ENCODE measurements at regions not wholly inside any gene's neighbourhood (a gene's known extent, or its start where the extent isn't known, plus 50 kb on each side); places are given as distances from the start of the nearest gene placed in this dataset.
"Not testable (repeated sequence)": the region's sequence is repeated elsewhere in the genome, so short reads cannot be mapped to it uniquely, and the experiment has no call there.

DNA sequence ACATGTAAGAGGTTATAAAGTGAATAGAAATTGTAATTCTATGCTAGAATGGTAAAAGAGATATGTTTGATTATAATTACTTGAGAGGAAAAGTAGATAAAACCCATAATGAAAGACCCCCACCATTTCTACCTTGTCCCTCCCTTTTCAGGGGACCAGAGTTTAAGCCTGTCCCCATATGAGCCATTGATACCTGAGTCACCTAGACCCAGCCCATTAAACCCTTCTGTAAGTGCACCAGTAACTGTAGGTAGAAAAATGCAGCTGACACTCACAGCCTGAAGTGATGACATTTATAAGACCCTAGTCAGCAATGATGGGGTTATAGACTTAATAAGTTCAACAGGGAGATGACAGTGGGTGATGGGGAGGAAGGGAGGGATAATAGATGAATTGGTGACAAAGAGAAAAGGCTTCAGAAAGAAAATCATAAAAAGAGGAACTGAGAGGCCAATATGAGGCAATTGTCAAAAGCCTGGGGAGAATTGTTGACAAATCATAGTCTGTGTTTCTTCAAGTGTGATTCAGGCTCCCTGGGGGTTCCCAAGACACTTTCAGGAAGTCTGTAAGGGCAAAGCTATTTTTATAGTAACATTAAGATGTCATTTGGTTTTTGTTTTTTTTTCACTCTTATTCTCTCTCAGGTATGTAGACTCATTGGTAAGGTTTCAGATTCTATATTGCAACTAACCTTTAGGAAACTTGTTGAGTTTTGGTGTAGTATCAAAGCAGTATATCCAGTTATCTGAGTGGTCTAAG is 544.2 kb downstream of the SATB2 start:
- no peak for DNase-seq (ENCODE audit: low spot score)

DNA sequence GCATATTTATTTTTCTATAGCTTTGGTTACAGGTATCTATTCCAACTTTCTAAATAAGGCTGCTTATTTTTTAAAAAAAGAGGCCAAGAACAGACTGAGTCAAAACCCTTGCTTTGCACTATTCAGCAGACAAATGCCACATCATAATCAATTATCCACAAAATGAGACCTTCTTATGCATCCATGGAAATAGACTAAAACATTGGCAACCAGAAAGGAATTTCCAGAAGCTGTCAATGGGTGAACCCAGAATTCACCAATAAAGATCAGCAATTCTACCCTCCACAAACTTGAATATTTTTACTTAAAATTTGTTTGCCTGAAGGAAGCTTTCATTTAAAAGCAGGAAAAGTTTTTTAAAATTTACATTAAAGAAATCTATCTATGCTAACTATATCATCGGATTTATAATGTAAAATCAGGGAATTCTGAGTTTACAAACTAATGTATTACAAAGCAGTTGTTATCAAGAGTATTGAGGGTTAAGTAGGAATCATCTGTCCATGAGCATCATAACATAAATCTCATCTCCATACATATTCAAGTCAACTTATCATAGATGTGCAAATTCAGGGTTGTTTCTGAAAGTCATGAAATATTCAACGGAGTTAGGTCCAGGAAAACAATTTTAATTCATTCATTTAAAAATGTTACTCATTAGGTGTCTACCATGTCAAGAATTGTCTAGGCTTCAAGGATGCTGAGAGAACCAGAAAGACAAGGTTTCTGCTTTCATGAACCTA is 548.0 kb downstream of the SATB2 start:
- no peak for DNase-seq (ENCODE audit: low spot score)

DNA sequence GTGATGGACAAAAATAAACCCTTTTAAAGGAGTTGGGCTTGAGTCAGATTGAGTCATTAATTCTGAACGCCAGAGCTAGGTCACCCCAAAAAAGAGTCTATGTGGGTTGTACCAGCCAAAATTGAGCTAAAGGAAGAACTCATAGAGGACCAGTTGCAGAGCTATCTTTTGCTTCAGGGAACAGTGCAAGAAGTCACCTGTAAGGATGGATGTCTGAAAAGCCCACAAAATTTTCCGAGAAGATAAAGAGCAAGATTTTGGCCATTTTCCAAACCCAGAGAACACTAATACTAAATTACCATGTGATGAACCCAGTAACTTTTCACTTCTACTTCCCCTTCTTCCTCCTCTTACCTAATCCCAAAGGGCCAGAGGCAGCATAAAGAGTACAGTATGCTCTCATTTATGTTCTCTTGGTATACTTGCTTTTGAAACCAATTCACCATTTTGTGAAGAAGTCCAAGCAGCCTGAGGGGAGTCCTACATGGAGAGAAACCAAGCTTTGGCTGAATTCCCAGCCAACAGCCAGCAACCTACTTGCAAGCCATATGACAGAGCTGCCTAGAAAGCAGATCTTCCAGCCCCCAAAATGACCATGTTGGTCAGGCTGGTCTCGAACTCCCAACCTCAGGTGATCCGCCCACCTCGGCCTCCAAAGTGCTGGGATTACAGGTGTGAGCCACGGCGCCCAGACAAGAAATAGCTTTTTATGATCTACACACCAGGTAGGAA is 551.7 kb downstream of the SATB2 start:
- DNase-seq (ENCODE audit: low spot score): no peak

DNA sequence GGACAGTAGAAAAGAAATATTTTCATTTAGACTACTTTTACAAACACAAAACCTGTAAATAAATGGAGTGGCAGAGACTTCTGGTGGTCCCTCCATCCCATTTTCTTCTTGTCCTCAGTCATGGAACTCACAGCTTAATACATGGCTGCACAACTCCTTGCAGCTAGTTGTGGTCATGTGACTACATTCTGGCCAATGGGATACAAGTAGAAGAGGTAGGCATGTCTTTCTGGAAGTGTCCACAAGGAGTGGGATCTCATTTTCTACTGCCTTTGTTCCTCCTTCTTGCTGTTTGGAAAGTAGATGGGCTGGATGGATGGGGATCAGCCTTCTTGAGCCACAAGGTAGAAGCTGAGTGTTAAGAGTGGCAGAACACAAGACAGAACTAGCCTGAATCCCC is 555.8 kb downstream of the SATB2 start:
- DNase-seq (ENCODE audit: low spot score): no peak

DNA sequence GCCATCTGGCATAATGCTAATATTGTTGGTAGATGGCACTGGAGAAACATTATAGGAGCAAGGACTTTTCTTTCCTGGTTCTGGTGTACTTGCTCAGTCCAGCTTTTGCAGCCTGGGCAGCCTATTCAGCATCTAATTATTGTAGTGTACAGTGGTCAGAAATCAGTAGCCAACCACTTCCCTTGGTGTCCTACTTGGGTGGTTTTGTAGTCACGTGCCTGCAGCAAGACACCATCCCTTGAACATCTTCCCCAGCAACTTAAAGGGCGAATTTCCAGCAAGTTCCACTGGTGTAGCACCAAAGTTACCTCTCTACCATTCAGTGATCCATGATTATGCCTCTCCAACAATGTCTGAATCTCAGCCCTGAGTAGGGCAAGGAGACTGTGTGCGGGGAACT is 557.6 kb downstream of the SATB2 start:
- no peak for DNase-seq (ENCODE audit: low spot score)

DNA sequence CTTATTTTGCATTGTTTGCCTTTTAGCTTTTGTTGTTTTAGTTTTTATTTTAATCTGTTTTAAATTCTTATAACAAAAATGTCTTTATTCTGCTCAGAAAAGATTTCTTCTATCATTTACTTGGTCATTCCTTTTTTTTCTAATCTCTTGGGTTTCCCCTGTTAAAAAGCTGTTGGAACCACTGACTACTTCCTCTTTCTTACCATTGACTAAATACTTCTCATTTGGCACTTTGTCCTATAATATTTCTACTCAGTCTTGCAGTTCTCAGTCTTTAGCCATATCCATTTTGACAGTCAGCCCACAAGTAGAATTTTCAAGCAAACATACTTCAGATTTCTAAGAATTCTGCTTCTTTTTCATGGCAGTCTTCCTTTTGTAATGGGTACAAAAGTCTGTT is 567.2 kb downstream of the SATB2 start:
- no peak for DNase-seq (ENCODE audit: low spot score)

DNA sequence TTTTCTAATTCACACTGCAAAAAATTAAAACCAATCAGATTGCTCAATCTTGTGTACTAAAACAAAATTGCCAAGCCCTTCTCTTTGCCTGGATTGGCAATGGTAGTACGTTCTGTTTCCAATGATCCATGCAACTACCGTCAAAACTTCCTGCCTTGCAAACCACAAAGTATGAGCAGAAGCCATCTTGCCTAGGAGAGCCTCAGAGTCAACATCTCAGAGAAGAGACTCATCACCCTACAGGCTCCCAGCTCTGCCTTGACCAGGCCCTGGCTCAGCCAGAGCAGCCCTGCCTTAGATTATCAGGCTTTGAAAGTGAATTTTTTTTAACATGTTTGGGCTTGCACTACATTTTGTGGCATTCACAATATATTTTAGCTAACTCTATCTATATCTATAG is 574.1 kb downstream of the SATB2 start:
- no peak for DNase-seq (ENCODE audit: low spot score)

DNA sequence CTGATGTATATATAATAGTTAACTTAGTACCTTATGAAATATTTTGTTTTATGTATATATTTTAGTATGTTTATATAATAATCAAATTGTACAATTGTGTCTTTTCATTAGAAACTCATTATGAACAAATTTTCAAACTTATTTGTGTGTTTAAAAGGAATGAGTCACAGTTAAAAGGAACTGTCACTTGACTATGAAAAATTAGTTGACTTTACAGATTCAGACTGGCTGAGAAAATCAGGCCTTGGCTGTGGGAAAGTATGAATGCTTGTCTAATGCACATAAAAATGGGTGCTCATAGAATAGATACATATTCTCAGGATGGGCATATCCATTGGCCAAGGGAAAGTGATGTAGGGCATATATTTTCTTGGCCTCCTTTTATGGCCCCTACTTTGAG is 576.8 kb downstream of the SATB2 start:
- no peak for DNase-seq (ENCODE audit: low spot score)

DNA sequence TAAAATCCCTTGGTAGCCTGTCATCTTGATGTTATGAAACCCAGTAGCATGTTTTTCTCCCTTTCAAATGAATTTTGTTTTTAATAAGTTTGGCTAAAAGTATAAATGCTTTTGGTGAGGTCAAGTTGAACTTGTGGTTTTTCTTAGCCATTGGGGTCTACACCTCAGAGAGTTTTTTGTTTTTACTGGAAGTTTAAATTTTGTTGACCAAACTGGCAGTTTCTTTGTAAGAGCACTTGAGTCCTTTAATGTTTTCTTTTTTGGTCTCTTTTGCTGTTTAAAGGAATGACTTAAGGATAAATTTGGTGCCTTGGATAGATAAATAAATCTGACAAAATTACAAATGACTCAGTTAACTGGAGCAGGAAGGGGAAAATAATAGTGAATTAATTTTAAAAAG is 577.3 kb downstream of the SATB2 start:
- no peak for DNase-seq (ENCODE audit: low spot score)

DNA sequence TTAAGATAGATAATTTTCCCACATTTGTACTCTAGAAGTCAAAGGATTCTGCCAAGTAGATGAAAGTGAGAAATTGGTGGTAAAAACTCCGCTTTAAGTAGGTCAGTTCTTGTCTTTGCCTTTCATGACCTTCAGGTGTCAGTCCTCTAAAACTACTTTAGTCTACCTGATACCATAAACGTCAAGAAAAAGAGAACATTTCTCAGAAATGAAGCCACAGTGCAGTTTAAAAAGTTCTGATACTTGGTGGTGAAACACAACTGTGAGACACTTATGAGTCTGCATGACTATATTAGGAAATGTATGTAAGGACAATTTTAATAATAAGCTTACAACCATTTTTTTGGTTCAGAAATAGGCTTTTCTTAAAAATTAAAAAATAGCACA is 583.3 kb downstream of the SATB2 start:
- no peak for DNase-seq (ENCODE audit: low spot score)

DNA sequence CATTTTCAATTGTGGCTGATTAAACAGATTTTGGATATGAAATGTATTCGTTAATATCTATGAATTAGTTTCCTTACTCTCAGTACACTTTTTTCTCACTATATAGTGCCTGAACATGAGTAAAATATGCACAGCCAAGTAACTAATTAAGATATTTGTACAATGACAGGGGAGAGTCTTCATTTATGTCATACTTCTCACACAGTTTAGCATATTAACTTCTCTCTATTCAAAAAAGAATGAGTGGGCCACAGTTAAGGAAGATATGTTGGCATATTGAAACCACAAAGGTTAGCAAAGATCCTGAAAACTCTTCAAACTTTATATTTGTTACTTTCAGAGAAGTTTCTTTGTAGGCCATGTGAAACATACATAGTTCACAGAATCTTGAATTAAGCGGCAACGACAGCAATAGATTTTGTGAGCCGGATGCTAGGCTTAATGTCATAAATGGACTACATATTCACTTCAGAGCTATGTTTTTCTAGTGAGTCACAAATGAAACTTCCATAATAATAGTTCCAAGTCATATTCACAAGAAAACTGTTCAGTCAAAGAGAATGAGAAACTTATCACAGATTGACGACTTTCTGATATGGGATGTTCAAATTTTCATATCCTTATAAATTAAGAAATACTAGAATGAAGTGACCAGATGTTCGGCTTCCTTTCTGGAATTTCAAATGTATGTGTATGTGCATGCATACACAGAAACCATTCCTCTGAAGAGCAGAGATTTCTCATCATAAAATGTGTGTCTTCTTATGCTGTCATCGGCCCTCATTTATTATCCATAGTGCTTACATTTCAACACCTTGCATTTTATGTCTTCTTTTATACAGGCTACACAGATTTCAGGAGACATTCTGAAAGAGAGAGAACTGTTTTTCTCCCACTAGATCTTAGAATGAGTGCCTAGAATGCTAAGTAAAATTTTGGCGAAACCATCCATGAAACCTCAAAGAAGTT is 584.0 kb downstream of the SATB2 start:
- no peak for DNase-seq (ENCODE audit: low spot score)

DNA sequence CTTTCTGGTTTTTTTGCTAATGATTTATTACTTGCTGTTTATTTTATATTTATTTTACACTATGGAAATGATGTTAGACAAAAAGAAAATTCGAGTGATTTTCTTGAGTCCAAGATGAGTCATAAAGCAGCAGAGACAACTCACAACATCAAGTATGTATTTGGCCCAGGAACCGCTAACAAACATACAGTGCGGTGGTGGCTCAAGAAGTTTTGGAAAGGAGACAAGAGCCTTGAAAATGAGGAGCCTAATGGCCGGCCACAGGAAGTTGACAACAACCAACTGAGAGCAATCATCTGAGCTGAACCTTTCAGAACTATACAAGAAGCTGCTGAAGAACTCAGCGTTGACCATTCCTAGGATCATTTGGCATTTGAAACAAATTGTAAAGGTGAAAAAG is 594.1 kb downstream of the SATB2 start:
- no peak for DNase-seq (ENCODE audit: low spot score)

DNA sequence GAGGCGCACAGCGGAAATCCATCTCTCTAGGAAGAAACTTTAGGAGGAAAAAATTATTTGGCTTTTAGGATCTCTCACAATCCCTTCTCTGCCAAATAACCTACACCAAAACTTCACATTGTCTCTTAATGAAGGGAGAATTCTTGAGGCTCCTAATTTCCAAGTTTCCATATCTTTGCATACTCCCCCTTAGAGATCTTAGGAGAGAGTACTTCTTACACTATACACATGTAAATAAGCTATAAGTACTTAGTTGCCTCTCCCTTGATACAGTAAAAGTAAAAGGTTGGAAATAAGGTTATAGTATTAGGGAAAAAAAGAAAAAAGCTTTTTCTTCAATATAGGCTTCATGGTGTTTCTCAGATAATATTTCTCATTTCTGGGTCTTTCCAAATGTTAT is 596.7 kb downstream of the SATB2 start:
- no peak for DNase-seq (ENCODE audit: low spot score)

DNA sequence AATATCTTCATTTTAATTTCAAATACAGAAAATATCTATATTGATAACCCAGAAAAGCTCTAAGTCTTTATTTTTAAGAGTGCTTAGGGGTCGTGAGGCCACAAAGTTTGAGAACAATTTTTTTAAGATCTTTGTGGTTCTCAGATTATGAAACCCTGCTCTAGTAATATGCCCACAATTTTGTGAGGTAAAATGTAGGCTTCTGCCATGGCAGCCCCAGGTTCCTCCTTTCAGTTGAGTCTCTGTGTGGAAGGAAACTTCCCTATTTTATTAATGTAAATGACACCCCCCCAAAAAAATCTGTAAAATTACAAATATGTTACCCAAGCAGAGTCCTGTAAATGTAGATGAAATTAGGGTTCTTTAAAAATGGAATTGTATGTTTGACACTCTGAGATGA is 600.5 kb downstream of the SATB2 start:
- no peak for DNase-seq (ENCODE audit: low spot score)

DNA sequence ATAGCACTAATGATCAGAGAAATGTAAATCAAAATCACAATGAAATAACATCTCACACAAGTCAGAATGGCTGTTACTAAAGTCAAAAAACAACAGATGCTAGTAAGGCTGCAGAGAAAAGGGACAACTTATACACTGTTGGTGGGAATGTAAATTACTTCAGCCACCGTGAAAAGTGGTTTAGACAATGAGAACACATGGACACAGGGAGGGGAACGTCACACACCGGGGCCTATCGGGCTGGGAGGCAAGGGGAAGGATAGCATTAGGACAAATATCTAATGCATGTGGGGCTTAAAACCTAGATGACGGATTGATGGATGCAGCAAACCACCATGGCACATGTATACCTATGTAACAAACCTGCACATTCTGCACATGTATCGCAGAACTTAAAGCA is 602.0 kb downstream of the SATB2 start:
- DNase-seq (ENCODE audit: low spot score): not testable (repeated sequence)

DNA sequence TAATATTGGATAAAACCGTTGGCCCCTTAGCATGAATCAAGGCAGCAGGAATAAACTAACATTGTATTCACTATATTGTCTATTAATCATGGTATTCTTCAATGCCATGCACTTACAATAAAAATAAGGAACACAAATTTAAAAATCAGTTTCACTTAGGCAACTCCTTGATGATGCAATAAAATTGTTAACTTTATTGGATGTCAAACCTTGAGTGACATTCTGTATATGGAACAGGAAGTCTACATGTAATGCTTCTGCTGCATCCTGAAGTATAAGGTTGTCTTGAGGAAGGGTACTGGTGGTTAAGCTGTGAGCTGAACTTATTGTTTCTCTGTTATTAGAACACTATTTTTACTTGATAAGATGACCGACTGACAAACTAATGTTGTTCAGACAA is 605.5 kb downstream of the SATB2 start:
- no peak for DNase-seq (ENCODE audit: low spot score)

DNA sequence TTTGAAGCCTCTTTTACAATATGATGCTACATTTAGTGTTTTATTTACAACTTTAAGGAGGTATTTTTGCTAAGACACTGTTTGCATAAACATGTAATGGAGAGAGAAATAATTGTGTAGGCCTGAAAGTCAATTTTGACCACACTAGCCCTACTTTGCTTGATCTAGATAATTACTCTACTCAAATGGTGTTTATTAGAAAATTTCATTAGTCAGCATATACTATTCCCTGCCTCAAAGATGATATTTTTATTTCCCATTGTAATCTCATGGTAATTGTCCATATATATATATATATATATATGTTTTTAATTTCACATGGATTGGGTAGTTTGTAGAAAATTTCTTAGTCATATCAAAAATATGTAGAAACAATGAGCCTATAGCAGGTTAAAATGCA is 632.2 kb downstream of the SATB2 start:
- no peak for DNase-seq (ENCODE audit: low spot score)

DNA sequence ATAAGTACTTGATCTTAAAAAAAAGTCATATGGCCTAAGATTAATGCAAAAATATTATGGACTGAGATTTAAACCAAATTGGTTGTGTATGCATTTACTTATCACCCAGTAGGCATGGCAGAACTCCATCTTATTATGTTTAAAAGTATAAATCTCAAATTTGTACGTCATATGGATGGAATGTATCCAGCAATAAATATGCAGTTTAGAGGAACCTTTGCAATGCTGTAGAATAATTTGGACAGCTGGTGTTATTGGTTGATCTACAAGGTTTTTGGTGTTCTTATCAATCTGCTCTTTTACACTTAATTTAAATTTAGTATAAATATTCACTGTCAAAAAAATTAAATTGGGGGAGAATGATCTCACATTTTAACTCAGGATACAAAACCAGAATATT is 640.2 kb downstream of the SATB2 start:
- no peak for DNase-seq (ENCODE audit: low spot score)

DNA sequence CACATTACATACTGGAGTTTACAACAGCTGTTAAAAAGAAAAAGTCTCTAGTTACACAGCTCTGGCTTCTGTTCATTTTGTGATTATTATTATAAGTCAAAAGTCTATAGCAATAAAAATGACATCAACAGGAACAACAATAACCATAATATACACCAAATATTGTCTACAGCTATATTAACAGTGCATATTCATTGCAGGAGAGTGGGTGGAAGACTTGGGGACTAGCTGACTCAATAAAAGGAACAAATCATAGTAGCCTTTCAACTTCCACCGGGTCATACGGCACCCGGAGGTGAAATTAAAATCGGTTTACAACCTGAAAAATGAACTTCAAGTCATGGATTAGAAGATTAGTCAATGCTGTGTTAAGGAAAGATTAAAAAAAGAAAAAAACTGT is 642.1 kb downstream of the SATB2 start:
- no peak for DNase-seq (ENCODE audit: low spot score)

DNA sequence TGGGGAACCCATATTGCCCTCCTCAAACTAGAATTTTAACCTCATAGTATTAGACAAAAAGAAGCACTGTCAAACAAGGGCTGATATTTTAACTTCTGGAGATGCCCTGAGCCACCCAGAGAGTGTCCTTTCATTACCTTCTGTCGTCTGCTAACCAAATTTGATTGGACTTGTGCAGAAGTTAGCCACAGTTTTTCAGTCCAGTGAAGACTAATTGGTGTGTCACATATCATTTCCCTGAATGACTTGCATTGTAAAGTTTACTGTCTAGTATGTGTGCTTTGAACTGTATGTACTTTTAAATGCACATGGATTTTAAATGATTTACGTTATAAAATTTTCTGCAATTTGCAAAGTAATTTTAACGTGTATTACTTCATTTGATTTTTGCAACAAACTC is 646.5 kb downstream of the SATB2 start:
- DNase-seq (ENCODE audit: low spot score): no peak

DNA sequence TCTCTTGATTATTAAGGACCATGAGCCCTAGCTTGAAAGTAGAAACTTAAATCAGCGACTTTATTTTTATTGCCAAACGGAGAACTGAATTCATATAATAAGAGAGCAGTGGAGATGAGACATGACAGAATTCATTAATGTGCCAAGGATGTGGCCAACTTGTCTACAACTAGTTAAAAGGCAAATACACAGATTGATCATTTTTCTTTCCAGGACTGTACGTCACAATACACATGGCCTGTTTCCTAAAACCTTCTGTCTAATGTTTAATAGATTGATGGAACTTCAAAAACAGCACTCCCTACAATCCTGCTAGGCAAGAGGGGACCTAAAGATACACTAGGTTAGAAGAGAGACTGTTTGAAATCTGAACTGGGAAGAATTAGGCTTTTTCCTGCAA is 647.8 kb downstream of the SATB2 start:
- no peak for DNase-seq (ENCODE audit: low spot score)

DNA sequence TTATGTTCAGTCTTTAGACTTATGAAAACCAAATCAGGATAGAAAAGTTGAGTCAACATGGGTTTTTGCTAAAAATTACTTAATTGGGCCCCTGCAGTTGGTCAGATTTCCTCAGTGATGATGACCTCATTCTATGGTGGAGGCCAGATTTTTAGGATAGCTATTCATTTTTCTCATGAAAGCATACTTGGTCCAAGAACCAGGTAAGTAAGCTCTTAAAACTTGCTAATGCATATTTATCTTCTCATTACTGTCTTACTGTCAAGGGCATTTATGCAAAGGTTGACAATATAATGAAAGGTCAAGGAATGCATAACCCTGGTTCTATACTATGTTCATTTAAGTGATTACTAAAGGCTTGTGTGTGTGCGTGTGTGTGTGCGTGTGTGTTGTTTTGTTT is 650.6 kb downstream of the SATB2 start:
- no peak for DNase-seq (ENCODE audit: low spot score)

Measured in ecto neural progenitor cell (in vitro differentiated cells).